ENCODE measurements at regions not wholly inside any gene's neighbourhood (a gene's known extent, or its start where the extent isn't known, plus 50 kb on each side); places are given as distances from the start of the nearest gene placed in this dataset.

DNA sequence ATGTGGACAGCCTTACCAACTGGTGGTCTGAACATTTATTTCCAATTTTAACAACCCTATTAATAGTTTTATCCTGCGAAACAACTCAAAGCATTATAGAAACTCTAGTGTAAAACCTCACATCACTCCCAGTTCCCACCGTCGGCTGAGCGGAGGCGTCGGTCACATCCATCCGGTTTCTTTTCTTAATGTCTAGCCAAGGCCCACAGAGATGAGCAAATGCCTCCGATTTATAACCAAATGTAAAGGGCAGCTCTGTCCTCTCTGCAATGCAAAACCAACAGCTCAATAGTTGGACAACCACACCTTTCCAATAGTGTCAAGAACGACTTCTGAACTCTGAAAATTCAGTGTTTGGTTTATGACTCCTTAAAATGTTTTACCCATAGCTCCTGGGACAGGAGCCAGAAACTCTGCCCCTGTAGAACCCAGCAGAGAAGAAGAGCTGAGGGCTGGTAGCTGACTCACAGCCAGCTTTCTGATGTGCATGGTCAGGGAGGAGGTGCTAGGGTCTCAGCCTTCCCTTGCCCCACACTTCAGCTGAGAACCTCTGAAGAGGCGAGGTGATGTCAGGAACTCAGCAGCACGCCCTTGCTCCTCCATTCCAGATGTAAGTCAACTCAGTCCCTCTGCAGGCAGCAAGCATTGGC is 90.2 kb upstream of the UQCRFS1 start:
- Mint-ChIP-seq H3K27me3 (ENCODE audit: low read depth) (peaks cover 64% of the 10 kb centered on the region), H3K4me3 (no peak overlapping the region), H3K9me3 (no peaks in the 10 kb centered on the region), H3K36me3 (ENCODE audit: low read depth) (no peaks in the 10 kb centered on the region), H3K27ac (ENCODE audit: unreplicated experiment) (no peak overlapping the region), H3K4me1 (no peaks in the 10 kb centered on the region)
- DNase-seq (ENCODE audit: low read depth, low spot score): no peak
- TF ChIP-seq, protein P1, sequence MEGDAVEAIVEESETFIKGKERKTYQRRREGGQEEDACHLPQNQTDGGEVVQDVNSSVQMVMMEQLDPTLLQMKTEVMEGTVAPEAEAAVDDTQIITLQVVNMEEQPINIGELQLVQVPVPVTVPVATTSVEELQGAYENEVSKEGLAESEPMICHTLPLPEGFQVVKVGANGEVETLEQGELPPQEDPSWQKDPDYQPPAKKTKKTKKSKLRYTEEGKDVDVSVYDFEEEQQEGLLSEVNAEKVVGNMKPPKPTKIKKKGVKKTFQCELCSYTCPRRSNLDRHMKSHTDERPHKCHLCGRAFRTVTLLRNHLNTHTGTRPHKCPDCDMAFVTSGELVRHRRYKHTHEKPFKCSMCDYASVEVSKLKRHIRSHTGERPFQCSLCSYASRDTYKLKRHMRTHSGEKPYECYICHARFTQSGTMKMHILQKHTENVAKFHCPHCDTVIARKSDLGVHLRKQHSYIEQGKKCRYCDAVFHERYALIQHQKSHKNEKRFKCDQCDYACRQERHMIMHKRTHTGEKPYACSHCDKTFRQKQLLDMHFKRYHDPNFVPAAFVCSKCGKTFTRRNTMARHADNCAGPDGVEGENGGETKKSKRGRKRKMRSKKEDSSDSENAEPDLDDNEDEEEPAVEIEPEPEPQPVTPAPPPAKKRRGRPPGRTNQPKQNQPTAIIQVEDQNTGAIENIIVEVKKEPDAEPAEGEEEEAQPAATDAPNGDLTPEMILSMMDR (conservative IDR thresholded peaks at IDR 0.05): no peak

DNA sequence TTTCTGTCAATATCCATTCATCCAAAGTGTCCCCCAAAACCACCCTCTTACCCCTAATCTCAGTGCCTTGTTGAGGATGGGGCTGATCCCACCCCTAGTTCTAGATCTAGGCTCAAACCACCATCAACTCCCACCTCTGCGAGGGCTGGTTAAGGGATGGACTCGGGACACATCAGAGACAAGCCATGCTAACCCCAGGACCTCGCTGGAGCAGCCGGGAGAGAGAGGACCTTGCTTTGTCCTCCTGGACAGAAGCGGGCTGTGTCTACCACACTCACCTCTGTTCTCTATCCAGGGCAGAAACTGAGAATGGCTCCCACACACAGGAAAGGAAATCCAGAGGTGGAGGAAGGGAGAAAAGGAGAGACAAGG is 90.8 kb upstream of the UQCRFS1 start:
- no peak for DNase-seq (ENCODE audit: low read depth, low spot score)
- Mint-ChIP-seq H3K27ac (ENCODE audit: unreplicated experiment) (no peak overlapping the region), H3K36me3 (ENCODE audit: low read depth) (no peaks in the 10 kb centered on the region), H3K4me1 (no peaks in the 10 kb centered on the region), H3K27me3 (ENCODE audit: low read depth) (peaks cover 68% of the 10 kb centered on the region), H3K9me3 (no peaks in the 10 kb centered on the region), H3K4me3 (no peak overlapping the region)
- TF ChIP-seq, protein P1 (conservative IDR thresholded peaks at IDR 0.05): no peak

DNA sequence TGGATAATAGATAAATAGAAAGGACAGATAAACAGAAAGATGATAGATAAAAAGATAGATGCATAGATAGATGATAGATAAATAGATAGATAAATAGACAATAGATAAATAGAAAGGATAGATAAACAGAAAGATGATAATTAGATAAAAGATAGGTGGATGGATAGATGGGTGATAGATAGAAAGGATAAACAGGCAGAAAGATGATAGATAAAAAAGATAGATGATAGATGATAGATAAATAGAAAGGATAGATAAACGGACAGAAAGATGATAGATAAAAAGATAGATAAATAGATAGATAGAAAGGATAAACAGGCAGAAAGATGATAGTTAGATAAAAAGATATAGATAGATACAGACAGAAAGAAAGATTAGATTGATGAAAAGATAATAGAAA is 92.3 kb upstream of the UQCRFS1 start:
- Mint-ChIP-seq H3K27ac (ENCODE audit: unreplicated experiment) (no peak overlapping the region), H3K4me3 (no peak overlapping the region), H3K36me3 (ENCODE audit: low read depth) (no peaks in the 10 kb centered on the region), H3K9me3 (no peaks in the 10 kb centered on the region), H3K4me1 (peaks cover 4% of the 10 kb centered on the region), H3K27me3 (ENCODE audit: low read depth) (peaks cover 83% of the 10 kb centered on the region)
- DNase-seq (ENCODE audit: low read depth, low spot score): no peak
- TF ChIP-seq, protein P1 (conservative IDR thresholded peaks at IDR 0.05): no peak

DNA sequence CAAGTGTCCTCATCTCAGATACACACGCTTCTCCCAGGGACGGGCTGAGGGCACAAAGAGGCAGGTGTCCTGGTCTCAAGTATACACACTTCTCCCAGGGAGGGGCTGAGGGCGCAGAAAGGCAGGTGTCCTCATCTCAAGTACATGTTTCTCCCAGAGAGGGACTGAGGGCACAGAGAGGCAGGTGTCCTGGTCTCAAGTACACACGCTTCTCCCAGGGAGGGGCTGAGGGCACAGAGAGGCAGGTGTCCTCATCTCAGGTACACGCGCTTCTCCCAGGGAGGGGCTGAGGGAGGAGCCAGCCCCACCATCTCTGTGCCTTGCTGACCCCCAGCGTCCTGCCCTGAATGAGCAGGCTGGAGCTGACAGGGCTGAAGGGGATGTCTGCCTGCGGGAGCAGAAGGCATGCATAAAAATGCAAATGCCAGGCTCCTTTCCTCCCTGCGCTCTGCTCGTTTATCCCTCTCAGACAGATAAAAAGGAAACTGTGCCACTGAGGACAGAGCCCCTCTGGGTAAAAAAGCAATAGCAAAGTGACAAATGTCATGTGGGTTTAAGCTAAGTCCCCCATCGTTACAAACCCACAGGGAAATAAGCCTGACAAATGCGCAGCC is 96.1 kb upstream of the UQCRFS1 start:
- TF ChIP-seq, protein P1 (conservative IDR thresholded peaks at IDR 0.05): no peak
- peaks cover 9% of the 10 kb centered on the region for H3K4me1 Mint-ChIP-seq
- H3K27me3 Mint-ChIP-seq (ENCODE audit: low read depth): peaks cover 97% of the 10 kb centered on the region
- H3K27ac Mint-ChIP-seq (ENCODE audit: unreplicated experiment): no peak overlapping the region
- H3K9me3 Mint-ChIP-seq: no peaks in the 10 kb centered on the region
- H3K4me3 Mint-ChIP-seq: no peak overlapping the region
- no peaks in the 10 kb centered on the region for H3K36me3 Mint-ChIP-seq (ENCODE audit: low read depth)
- no peak for DNase-seq (ENCODE audit: low read depth, low spot score)

DNA sequence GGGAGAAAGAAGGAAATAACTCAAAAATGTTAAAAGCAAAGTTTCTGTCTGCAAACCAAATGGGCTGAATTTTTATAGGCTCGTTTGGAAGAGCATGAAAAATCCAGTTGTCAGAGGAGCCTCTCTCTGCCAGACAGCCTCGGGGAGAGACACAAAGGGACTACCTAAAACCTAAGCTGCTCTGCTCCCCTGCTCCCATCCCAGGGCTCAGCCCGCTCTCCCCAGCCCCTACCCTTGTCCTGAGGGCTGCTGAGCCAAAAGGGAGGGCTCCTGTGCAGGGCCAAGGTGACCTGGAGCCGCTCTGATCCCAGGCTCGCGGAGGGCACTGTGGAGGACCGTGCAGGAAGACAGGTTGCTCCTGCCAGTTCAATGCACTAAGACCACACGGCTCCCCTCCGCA is 96.7 kb upstream of the UQCRFS1 start:
- peaks cover 9% of the 10 kb centered on the region for H3K4me1 Mint-ChIP-seq
- no peak overlapping the region for H3K4me3 Mint-ChIP-seq
- no peak for DNase-seq (ENCODE audit: low read depth, low spot score)
- H3K27me3 Mint-ChIP-seq (ENCODE audit: low read depth): peaks cover 94% of the 10 kb centered on the region
- no peaks in the 10 kb centered on the region for H3K36me3 Mint-ChIP-seq (ENCODE audit: low read depth)
- H3K27ac Mint-ChIP-seq (ENCODE audit: unreplicated experiment): no peak overlapping the region
- H3K9me3 Mint-ChIP-seq: no peaks in the 10 kb centered on the region
- TF ChIP-seq, protein P1 (conservative IDR thresholded peaks at IDR 0.05): no peak
